OCI-LY3 (cell line): ENCODE measurements at regions not wholly inside any gene's neighbourhood (a gene's known extent, or its start where the extent isn't known, plus 50 kb on each side); places are given as distances from the start of the nearest gene placed in this dataset.

Experiments used
- CTCF ChIP-seq: fragments of 200-600, 300-600 bp; sonication (generic); IDR thresholded peaks from 2 replicates; pipeline ENCODE4 v1.5.1; 2014; ENCODE audit warnings: antibody characterized with exemption, low read length, low read depth
- EZH2phosphoT487 ChIP-seq: fragments of 200-600 bp; shearing (Covaris generic); IDR thresholded peaks from 2 replicates; pipeline ENCODE4 v1.6.1; 2018; ENCODE audit warnings: antibody characterized with exemption, mixed run types, low read depth

DNA sequence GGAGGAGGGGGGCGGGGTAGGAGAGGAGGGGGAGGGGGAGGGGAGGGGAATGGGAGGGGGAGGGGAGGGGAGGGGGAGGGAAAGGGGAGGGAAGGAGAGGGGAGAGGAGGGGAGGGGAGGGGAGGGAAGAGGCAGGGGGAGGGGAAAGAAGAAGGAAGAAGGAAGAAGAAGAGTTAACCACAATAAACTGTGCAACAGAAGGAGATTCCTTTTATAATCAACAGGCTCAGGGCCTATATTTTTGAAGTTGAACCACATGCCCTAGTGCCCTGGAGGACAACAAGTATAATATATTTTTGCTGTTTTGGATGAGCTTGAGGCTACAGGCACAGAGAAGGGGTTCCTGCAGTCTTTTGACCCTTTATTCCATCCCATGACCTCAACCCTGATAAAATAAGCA, 228.2 kb upstream of the IRF2BP2 start:
- TF ChIP-seq CTCF: no peak
- TF ChIP-seq EZH2phosphoT487: no peak
